ENCODE measurements at regions not wholly inside any gene's neighbourhood (a gene's known extent, or its start where the extent isn't known, plus 50 kb on each side); places are given as distances from the start of the nearest gene placed in this dataset.

GRCh38 chr12:34603382-34604035 is 581.2 kb downstream of the ALG10 start:
- no TSS peak for BruUV-seq (replicated peaks)
- intact Hi-C loops (cut with micrococcal nuclease) = no loop called here
- H3K36me3 Mint-ChIP-seq (ENCODE audit: insufficient read depth, unreplicated experiment) = no peaks in the 10 kb centered on the region
- H3K27ac Mint-ChIP-seq (ENCODE audit: low read depth, unreplicated experiment) = no peak overlapping the region
- TF ChIP-seq, protein P1, sequence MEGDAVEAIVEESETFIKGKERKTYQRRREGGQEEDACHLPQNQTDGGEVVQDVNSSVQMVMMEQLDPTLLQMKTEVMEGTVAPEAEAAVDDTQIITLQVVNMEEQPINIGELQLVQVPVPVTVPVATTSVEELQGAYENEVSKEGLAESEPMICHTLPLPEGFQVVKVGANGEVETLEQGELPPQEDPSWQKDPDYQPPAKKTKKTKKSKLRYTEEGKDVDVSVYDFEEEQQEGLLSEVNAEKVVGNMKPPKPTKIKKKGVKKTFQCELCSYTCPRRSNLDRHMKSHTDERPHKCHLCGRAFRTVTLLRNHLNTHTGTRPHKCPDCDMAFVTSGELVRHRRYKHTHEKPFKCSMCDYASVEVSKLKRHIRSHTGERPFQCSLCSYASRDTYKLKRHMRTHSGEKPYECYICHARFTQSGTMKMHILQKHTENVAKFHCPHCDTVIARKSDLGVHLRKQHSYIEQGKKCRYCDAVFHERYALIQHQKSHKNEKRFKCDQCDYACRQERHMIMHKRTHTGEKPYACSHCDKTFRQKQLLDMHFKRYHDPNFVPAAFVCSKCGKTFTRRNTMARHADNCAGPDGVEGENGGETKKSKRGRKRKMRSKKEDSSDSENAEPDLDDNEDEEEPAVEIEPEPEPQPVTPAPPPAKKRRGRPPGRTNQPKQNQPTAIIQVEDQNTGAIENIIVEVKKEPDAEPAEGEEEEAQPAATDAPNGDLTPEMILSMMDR (IDR thresholded peaks at IDR 0.05; ENCODE audit: unreplicated experiment) = no peak
- peaks cover 14% of the 10 kb centered on the region for H3K9me3 Mint-ChIP-seq (ENCODE audit: unreplicated experiment)
- ChIA-PET CTCF (no interaction called here), POLR2A (no interaction called here)
- H3K4me3 Mint-ChIP-seq (ENCODE audit: unreplicated experiment) = no peak overlapping the region
- DNase-seq (ENCODE audit: unreplicated experiment) = no peak
- H3K27me3 Mint-ChIP-seq (ENCODE audit: insufficient read depth, unreplicated experiment) = no peaks in the 10 kb centered on the region
- no peaks in the 10 kb centered on the region for H3K4me1 Mint-ChIP-seq (ENCODE audit: insufficient read depth, unreplicated experiment)

GRCh38 chr12:34604227-34604626 is 581.9 kb downstream of the ALG10 start:
- no peak overlapping the region for H3K27ac Mint-ChIP-seq (ENCODE audit: low read depth, unreplicated experiment)
- TF ChIP-seq, protein P1 (IDR thresholded peaks at IDR 0.05; ENCODE audit: unreplicated experiment) = no peak
- no peaks in the 10 kb centered on the region for H3K27me3 Mint-ChIP-seq (ENCODE audit: insufficient read depth, unreplicated experiment)
- DNase-seq (ENCODE audit: unreplicated experiment) = no peak
- ChIA-PET POLR2A (no interaction called here), CTCF (no interaction called here)
- no peaks in the 10 kb centered on the region for H3K36me3 Mint-ChIP-seq (ENCODE audit: insufficient read depth, unreplicated experiment)
- intact Hi-C loops (cut with micrococcal nuclease) = no loop called here
- no peaks in the 10 kb centered on the region for H3K4me1 Mint-ChIP-seq (ENCODE audit: insufficient read depth, unreplicated experiment)
- peaks cover 7% of the 10 kb centered on the region for H3K9me3 Mint-ChIP-seq (ENCODE audit: unreplicated experiment)
- BruUV-seq (replicated peaks) = no TSS peak
- no peak overlapping the region for H3K4me3 Mint-ChIP-seq (ENCODE audit: unreplicated experiment)

DNA sequence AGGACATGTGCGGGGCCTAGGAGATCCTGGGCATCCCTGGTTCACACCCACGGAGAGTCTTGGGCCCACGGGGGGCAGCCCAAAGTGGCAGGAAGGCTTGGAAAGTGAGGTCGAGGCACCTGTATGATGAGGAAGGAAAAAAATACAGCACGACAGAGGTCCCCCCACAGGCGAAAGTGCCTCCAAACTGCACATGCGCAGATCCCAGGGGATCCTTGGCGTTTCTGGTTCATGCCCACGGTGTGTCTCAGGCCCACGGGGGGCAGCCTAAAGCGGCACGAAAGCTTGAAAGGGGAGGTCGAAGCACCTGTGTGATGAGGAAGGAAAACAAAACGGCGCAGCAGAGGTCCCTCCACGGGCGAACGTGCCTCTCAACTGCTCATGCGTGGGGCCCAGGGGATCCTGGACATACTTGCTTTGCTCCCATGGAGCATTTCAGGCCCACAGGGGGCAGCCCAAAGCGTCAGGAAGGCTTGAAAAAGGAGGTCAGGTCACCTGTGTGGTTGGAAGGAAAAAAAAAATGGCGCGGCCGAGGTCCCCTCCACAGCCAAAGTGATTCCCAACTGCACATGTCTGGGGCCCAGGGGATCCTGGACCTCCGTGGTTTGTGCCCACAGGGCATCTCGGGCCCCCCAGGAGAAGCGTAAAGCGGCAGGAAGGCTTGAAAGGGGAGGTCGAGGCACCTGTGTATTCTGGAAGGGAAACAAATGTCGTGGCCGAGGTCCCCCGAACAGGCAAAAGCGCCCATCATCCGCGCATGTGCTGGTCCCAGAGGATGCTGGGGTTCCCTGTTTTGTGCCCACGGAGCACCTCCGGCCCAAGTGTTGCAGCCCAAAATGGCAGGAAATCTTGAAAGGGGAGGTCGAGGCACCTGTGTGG is 582.6 kb downstream of the ALG10 start:
- no peak overlapping the region for H3K4me3 Mint-ChIP-seq (ENCODE audit: unreplicated experiment)
- H3K9me3 Mint-ChIP-seq (ENCODE audit: unreplicated experiment) = peaks cover 4% of the 10 kb centered on the region
- no TSS peak for BruUV-seq (replicated peaks)
- H3K27ac Mint-ChIP-seq (ENCODE audit: low read depth, unreplicated experiment) = no peak overlapping the region
- H3K36me3 Mint-ChIP-seq (ENCODE audit: insufficient read depth, unreplicated experiment) = no peaks in the 10 kb centered on the region
- POLR2A ChIA-PET = no interaction called here
- no peaks in the 10 kb centered on the region for H3K4me1 Mint-ChIP-seq (ENCODE audit: insufficient read depth, unreplicated experiment)
- intact Hi-C loops (cut with micrococcal nuclease) = no loop called here
- no peak for DNase-seq (ENCODE audit: unreplicated experiment)
- TF ChIP-seq, protein P1 (IDR thresholded peaks at IDR 0.05; ENCODE audit: unreplicated experiment) = no peak
- no peaks in the 10 kb centered on the region for H3K27me3 Mint-ChIP-seq (ENCODE audit: insufficient read depth, unreplicated experiment)
- CTCF ChIA-PET = no interaction called here

DNA sequence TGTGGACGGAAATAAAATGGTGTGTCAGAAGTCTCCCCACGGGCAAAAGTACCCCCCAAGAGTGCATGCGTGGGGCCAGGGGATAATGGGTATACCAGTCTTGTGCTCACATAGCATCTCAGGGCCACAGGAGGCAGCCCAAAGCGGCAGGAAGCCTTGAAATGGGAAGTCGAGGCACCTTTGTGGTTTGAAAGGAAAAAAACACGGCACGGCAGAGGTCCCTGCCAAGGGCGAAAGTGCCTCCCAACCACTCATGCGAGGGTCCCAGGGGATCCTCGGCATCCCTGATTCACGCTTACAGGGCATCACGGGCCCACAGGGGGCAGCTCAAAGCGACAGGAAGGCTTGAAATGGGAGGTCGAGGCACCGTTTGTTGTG is 583.2 kb downstream of the ALG10 start:
- H3K9me3 Mint-ChIP-seq (ENCODE audit: unreplicated experiment) = no peaks in the 10 kb centered on the region
- no TSS peak for BruUV-seq (replicated peaks)
- no peak overlapping the region for H3K4me3 Mint-ChIP-seq (ENCODE audit: unreplicated experiment)
- H3K36me3 Mint-ChIP-seq (ENCODE audit: insufficient read depth, unreplicated experiment) = no peaks in the 10 kb centered on the region
- intact Hi-C loops (cut with micrococcal nuclease) = no loop called here
- H3K4me1 Mint-ChIP-seq (ENCODE audit: insufficient read depth, unreplicated experiment) = no peaks in the 10 kb centered on the region
- TF ChIP-seq, protein P1 (IDR thresholded peaks at IDR 0.05; ENCODE audit: unreplicated experiment) = no peak
- POLR2A ChIA-PET = no interaction called here
- H3K27ac Mint-ChIP-seq (ENCODE audit: low read depth, unreplicated experiment) = no peak overlapping the region
- CTCF ChIA-PET = no interaction called here
- no peaks in the 10 kb centered on the region for H3K27me3 Mint-ChIP-seq (ENCODE audit: insufficient read depth, unreplicated experiment)
- DNase-seq (ENCODE audit: unreplicated experiment) = no peak

Measured in MCF 10A (cell line).